Erythroblast (primary cell): ENCODE measurements at regions not wholly inside any gene's neighbourhood (a gene's known extent, or its start where the extent isn't known, plus 50 kb on each side); places are given as distances from the start of the nearest gene placed in this dataset.
A peak's percentile ranks its signal among the peaks of the same experiment; 100 is the strongest.
"Not testable (repeated sequence)": the region's sequence is repeated elsewhere in the genome, so short reads cannot be mapped to it uniquely, and the experiment has no call there.

Experiments used
- DNase-seq, 2 experiments: peaks; one replicate each; lab custom pipeline; 2025; lab: John Stamatoyannopoulos, UW
- GATA1 ChIP-seq: IDR thresholded peaks from 2 replicates; pipeline ENCODE4 v1.6.1; 2011; ENCODE audit warnings: low read depth, mild to moderate bottlenecking, control low read depth, low read length, moderate library complexity
- POLR2A ChIP-seq: IDR thresholded peaks from 2 replicates; pipeline ENCODE4 v1.6.1; 2011; ENCODE audit warnings: mild to moderate bottlenecking, low read length

DNA sequence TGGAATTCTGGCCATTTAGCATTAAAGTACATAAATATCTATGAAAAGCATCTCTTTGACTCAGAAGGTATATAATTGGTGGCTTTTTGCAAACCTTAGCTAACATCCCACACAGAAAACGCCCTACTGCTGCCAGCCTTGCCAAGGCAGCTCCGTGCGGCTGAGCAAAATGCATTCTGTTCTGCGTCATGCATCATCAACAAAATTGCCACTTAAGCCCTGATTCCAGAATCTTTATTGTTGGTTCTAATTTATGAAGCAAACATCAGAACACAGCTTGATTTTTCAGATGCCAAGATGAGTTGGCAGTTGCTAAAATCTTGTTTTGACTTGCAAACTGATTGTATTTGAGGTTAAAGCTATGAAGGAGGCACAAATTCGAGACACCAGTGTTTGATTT lies 314.9 kb upstream of the DEPDC1 start:
- no peak for TF ChIP-seq GATA1
- TF ChIP-seq POLR2A, result no peak
- no peak for DNase-seq

DNA sequence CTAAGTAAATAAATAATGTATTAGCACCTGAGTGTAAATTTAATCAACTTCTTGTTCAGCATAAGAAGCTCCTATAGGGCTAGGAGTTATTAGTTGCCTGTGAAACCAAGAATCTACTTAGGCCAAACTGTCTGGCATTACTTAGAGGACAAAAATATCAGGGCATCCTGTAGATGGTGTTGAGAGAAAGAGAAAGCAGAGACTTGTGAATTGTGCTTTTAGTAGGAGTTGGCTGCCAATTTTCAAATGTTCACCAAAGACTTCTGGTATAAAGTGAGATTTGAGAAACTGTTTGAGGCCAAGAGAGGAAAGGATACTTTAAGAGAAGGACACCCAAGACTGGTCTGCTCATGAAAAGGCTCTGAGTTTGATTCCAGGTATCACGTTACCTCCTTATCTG lies 315.5 kb upstream of the DEPDC1 start:
- DNase-seq, result no peak
- TF ChIP-seq GATA1 (no peak), POLR2A (no peak)

DNA sequence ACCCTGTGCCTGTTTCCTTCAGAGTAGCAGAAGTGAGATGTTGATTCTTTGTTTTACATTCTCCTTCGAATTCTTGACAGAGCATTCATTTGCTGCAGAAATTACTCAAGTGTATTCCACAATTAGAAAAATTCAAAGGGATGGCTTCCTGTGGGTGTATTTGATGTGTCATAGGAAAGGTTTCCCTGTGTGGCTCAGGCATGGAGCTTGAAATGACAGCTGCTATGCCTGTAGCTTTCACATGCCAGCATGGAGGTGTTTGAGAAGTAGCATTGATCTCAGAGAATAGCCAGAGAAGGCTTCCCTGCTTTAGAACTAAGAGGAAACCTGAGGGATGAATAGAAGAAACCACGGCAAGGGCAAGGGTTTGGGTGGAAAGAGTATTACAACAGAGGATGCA lies 317.2 kb upstream of the DEPDC1 start:
- no peak for DNase-seq

GRCh38 chr1:68815632-68816031 lies 318.8 kb upstream of the DEPDC1 start:
- TF ChIP-seq GATA1 (no peak), POLR2A (no peak)
- DNase-seq, result no peak

More for the DNA sequence above, 317.2 kb upstream of the DEPDC1 start:
- no peak for TF ChIP-seq GATA1

DNA sequence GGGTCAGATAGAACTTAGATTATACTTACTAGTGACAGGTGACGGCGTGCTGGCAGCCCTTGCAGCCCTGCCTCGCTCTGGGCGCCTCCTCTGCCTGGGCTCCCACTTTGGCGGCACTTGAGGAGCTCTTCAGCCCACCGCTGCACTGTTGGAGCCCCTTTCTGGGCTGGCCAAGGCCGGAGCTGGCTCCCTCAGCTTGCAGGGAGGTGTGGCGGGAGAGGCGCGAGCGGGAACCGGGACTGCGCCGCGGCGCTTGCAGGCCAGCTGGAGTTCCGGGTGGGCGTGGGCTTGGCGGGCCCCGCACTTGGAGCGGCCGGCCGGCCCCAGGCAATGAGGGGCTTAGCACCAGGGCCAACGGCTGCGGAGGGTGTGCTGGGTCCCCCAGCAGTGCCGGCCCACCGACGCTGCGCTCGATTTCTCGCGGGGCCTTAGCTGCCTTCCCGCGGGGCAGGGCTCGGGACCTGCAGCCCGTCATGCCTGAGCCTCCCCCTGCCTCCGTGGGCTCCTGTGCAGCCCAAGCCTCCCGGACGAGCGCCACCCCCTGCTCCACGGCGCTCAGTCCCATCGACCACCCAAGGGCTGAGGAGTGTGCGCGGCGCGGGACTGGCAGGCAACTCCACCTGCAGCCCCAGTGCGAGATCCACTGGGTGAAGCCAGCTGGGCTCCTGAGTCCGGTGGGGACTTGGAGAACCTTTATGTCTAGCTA lies 320.8 kb upstream of the DEPDC1 start:
- not testable (repeated sequence) for DNase-seq

GRCh38 chr1:68819190-68819829 lies 322.4 kb upstream of the DEPDC1 start:
- DNase-seq, result peak in 1 of 2 experiments; percentile 1
- TF ChIP-seq POLR2A (no peak), GATA1 (no peak)

DNA sequence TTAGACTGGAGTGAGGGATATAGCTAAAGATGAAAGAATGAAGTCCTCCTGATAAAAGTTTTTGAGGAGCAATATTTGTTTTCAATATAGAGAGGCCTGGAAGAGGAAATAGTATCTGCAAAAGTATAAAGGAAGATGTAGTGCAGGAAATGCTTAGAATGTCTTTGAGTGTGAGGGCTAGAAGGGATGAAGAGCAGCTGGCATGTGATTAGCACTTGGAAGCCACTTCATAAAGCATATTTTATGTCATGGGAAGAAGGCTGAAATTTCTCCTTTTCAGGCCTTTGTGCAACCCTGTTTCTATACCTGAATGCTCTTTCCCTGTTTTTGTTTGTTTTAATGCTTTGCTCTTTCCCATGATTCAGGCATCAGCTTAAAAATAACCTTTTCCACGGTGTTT lies 323.3 kb upstream of the DEPDC1 start:
- TF ChIP-seq GATA1 (no peak), POLR2A (no peak)
- no peak for DNase-seq

- DNase-seq, result no peak
- TF ChIP-seq GATA1 (no peak), POLR2A (no peak)
Observed at GRCh38 chr1:68826836-68827235, 330.0 kb upstream of the DEPDC1 start.

DNA sequence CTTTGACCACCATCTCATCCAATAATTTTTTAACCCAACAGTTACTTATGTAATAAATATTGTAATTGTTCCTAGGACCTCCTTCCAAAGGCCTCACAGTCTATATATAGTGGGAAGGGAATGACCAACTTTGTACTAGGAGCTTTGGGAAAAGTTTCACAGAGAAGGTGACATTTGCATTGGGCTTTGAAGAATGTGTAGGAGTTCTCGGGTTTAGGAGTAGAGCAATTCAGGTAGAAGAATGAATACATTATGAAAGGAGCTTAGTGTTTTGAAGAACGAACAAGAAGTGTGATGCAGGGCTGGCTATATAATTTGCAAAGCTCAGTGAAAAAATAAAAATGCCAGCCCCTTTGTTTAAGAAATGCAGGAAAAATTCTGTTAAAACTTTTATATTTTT lies 330.4 kb upstream of the DEPDC1 start:
- TF ChIP-seq GATA1, result no peak
- TF ChIP-seq POLR2A, result no peak
- DNase-seq, result no peak

GRCh38 chr1:68828013-68828412 lies 331.1 kb upstream of the DEPDC1 start:
- TF ChIP-seq GATA1 (no peak), POLR2A (no peak)
- DNase-seq, result no peak

DNA sequence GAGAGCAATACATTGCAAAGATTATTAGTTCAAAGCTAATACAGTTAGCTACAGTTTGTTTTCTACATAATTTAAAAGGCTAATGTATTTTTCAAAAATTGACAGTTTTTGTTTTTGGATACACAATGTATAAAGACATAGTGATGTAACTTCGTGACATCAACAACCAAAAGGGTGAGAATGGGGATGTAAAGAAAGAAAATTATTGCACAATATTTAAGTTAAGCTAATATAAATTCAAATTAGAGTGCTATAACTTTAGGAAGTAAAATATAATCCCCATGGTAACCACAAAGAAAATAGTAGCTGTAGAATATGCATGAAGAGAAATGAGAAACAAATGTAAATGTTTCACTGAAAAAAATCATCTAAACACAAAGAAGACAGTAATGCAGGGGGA lies 334.4 kb upstream of the DEPDC1 start:
- TF ChIP-seq GATA1, result no peak
- no peak for TF ChIP-seq POLR2A
- DNase-seq, result no peak

DNA sequence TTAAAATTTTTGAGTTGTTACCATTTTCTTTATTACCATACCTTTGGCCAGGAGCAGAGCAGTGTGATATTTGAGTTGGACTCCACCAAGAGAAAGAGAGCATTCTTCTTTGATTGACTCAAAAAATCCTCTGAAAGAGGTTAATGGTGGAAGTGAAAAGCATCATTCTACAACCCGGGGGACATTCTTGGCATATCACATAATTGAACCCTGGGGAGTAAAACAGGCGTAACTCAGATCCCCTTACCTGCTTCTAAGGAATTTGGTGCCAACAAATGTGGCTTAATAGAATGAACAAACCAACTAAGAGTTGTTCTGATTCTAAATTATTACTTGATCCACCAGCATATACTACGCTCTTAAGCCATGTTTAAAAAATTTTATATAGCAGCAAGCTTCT lies 351.1 kb upstream of the DEPDC1 start:
- DNase-seq, result no peak
- TF ChIP-seq POLR2A, result no peak
- no peak for TF ChIP-seq GATA1

DNA sequence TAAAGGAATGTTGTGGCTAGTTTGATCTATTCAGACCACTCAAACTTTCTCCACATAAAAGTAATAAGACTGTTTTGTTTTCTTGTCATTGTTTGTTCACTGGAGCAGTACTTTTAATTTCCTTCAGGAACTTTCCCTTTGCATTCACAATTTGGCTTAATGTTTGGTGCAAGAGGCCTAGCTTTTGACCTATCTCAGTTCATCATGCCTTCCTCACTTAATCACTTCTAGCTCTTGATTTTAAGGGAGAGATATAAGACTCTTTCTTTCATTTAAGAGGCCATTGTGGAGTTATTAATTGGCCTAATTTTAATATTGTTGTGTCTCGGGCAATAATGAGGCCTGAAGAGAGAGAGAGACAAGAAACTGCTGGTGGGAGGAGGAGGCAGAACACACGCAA lies 371.7 kb upstream of the DEPDC1 start:
- TF ChIP-seq GATA1 (no peak), POLR2A (no peak)
- no peak for DNase-seq

DNA sequence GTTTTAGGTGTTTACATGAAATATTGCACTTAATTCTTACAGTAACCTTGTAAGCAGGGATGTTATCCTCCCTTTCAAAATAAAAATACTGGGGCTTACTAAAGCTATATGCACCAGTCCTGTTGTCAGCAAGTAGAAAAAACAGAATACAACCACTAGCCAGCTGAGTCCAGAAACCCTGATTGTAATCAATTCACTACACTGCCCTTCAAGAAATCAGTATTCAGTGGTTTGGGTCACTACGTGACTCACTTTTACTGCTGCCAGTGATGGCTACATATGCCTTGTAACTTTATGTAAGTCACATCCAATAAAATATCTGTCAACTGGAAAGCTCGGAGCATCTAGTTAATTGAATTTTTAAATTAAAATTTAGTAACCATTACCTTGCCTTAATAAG lies 376.3 kb upstream of the DEPDC1 start:
- TF ChIP-seq GATA1 (no peak), POLR2A (no peak)

DNA sequence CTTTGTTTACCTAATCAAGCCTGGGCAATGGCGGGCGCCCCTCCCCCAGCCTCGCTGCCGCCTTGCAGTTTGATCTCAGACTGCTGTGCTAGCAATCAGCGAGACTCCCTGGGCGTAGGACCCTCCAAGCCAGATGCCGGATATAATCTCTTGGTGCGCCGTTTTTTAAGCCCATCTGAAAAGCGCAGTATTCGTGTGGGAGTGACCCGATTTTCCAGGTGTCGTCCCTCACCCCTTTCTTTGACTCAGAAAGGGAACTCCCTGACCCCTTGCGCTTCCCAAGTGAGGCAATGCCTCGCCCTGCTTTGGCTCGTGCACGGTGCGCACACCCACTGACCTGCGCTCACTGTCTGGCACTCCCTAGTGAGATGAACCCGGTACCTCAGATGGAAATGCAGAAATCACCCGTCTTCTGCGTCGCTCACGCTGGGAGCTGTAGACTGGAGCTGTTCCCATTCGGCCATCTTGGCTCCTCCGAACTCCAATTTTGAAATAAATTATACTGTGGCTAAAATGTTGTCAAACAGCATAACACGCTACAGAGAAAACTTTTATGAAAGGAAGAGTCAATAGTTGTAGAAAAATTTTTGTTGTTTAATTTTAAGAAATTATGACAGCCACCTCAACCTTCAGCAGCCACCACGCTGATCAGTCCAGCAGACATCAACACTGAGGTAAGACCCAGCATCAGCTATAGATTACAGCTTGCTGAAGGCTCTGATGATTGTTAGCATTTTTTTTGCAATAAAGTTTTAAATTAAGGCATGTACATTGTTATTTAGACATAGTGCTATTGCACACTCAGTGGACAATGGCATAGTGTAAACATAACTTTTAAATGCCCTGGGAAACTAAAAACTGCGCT lies 384.7 kb upstream of the DEPDC1 start:
- not testable (repeated sequence) for DNase-seq

More for the DNA sequence above, 376.3 kb upstream of the DEPDC1 start:
- no peak for DNase-seq
